ENCODE measurements at regions not wholly inside any gene's neighbourhood (a gene's known extent, or its start where the extent isn't known, plus 50 kb on each side); places are given as distances from the start of the nearest gene placed in this dataset.

DNA sequence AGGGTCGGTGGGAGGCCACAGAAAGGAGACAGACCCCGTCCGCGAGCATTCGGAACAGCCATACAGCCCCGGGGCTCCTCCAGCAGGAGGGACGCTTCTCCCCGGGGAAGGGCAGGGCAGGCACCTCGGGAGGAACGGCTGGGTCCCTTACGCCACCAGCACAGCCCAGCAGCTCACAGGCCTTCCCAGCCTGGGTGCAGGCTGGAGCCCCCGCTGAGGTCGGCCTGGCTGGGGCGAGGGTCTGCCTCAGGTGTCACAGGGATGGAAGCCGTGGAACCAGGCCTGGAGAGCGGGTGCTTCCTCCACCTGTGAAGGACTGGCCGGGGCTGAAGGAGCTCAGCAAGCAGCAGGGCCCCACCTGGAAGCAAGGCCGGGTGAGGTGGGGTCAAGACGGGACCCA lies 732.3 kb downstream of the BRD1 start:
- TF ChIP-seq, protein P1, sequence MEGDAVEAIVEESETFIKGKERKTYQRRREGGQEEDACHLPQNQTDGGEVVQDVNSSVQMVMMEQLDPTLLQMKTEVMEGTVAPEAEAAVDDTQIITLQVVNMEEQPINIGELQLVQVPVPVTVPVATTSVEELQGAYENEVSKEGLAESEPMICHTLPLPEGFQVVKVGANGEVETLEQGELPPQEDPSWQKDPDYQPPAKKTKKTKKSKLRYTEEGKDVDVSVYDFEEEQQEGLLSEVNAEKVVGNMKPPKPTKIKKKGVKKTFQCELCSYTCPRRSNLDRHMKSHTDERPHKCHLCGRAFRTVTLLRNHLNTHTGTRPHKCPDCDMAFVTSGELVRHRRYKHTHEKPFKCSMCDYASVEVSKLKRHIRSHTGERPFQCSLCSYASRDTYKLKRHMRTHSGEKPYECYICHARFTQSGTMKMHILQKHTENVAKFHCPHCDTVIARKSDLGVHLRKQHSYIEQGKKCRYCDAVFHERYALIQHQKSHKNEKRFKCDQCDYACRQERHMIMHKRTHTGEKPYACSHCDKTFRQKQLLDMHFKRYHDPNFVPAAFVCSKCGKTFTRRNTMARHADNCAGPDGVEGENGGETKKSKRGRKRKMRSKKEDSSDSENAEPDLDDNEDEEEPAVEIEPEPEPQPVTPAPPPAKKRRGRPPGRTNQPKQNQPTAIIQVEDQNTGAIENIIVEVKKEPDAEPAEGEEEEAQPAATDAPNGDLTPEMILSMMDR (IDR thresholded peaks at IDR 0.05; ENCODE audit: low read depth, low read length, poor library complexity, severe bottlenecking) = no peak
- TF ChIP-seq EZH2phosphoT487 (IDR thresholded peaks at IDR 0.05; ENCODE audit: borderline replicate concordance, low read length) = no peak
